PFSK-1 (cell line): ENCODE measurements at regions not wholly inside any gene's neighbourhood (a gene's known extent, or its start where the extent isn't known, plus 50 kb on each side); places are given as distances from the start of the nearest gene placed in this dataset.

Source experiments
- FOXP2 ChIP-seq: optimal IDR thresholded peaks from 2 replicates; pipeline ENCODE3; 2011; ENCODE audit warnings: borderline replicate concordance, control low read depth, inconsistent platforms; ENCODE audit not compliant: insufficient read depth; ENCODE audit errors: extremely low read length, extremely low read depth
- POLR2AphosphoS5 ChIP-seq: IDR thresholded peaks from 2 replicates; pipeline ENCODE4 v1.6.1; 2012; ENCODE audit warnings: low read depth, mild to moderate bottlenecking, control low read depth, low read length, moderate library complexity
- REST ChIP-seq, 2 experiments: IDR thresholded peaks; 2 replicates each; pipeline versions ENCODE4 v1.6.1 to v1.8.0; 2011 to 2012; ENCODE audit warnings: low read depth in 2 of 2, low read length in 2 of 2, control low read depth in 1 of 2, inconsistent platforms in 1 of 2, mild to moderate bottlenecking in 1 of 2, moderate library complexity in 1 of 2; ENCODE audit not compliant: insufficient read depth in 1 of 2
- SIN3A ChIP-seq: IDR thresholded peaks from 2 replicates; pipeline ENCODE4 v1.6.1; 2012; ENCODE audit warnings: mild to moderate bottlenecking, low read length, moderate library complexity, borderline replicate concordance; ENCODE audit not compliant: insufficient read depth
- TAF1 ChIP-seq: IDR thresholded peaks from 2 replicates; pipeline ENCODE4 v1.6.1; 2012; ENCODE audit warnings: low read length, control low read depth, borderline replicate concordance; ENCODE audit not compliant: insufficient read depth

GRCh38 chr1:116825720-116826438 is 71.6 kb downstream of the CD2 start:
- peak; percentile 1 for TF ChIP-seq FOXP2
- no peak for TF ChIP-seq REST (IDR thresholded peaks at IDR 0.05; ENCODE audit: insufficient read depth in 1 of 2, low read depth in 2 of 2, low read length in 2 of 2)
- TF ChIP-seq TAF1 = no peak
- TF ChIP-seq POLR2AphosphoS5 = no peak
- TF ChIP-seq SIN3A = no peak

GRCh38 chr1:116826818-116827606 is 72.8 kb downstream of the CD2 start:
- TF ChIP-seq SIN3A = 0 out of 2 replicates have a peak, but pooled peaks have one; percentile 26
- TF ChIP-seq POLR2AphosphoS5 = no peak

GRCh38 chr1:116827607-116828105 is 73.4 kb downstream of the CD2 start:
- TF ChIP-seq POLR2AphosphoS5 (no peak), FOXP2 (no peak), SIN3A (no peak), TAF1 (no peak), REST (IDR thresholded peaks at IDR 0.05; ENCODE audit: insufficient read depth in 1 of 2, low read depth in 2 of 2, low read length in 2 of 2) (no peak)

GRCh38 chr1:116832308-116832931 is 77.3 kb upstream of the PTGFRN start:
- TF ChIP-seq REST (IDR thresholded peaks at IDR 0.05; ENCODE audit: insufficient read depth in 1 of 2, low read depth in 2 of 2, low read length in 2 of 2) (no peak), SIN3A (no peak), FOXP2 (no peak), POLR2AphosphoS5 (no peak), TAF1 (no peak)

- no peak for TF ChIP-seq POLR2AphosphoS5
- no peak for TF ChIP-seq FOXP2
- no peak for TF ChIP-seq SIN3A
- TF ChIP-seq REST (IDR thresholded peaks at IDR 0.05; ENCODE audit: insufficient read depth in 1 of 2, low read depth in 2 of 2, low read length in 2 of 2) = no peak
- no peak for TF ChIP-seq TAF1
Measured at GRCh38 chr1:116832932-116833578, 76.7 kb upstream of the PTGFRN start.
